HG02943 (cell line): ENCODE measurements at regions not wholly inside any gene's neighbourhood (a gene's known extent, or its start where the extent isn't known, plus 50 kb on each side); places are given as distances from the start of the nearest gene placed in this dataset.
"Not testable (repeated sequence)": the region's sequence is repeated elsewhere in the genome, so short reads cannot be mapped to it uniquely, and the experiment has no call there.

Source experiments
- ATAC-seq: cut with Tn5 transposase; IDR thresholded peaks from one replicate; pipeline ENCODE4 v1.9.1; 2021; ENCODE audit warnings: mild to moderate bottlenecking, low read depth, moderate library complexity; ENCODE audit not compliant: unreplicated experiment

- ATAC-seq: no peak
These were observed 709.0 kb downstream of the USP25 start for GRCh38 chr21:16438761-16439160.

- ATAC-seq: no peak
These were observed 712.0 kb downstream of the USP25 start for GRCh38 chr21:16441789-16442188.

GRCh38 chr21:16454399-16454798 lies 724.6 kb downstream of the USP25 start:
- no peak for ATAC-seq

GRCh38 chr21:16455526-16455925 lies 725.7 kb downstream of the USP25 start:
- ATAC-seq: no peak

- ATAC-seq: no peak
These were observed 726.2 kb downstream of the USP25 start for GRCh38 chr21:16455978-16456377.

GRCh38 chr21:16457498-16457897 lies 727.7 kb downstream of the USP25 start:
- no peak for ATAC-seq

- ATAC-seq: no peak
These were observed 731.2 kb downstream of the USP25 start for GRCh38 chr21:16460936-16461335.

- not testable (repeated sequence) for ATAC-seq
These were observed 734.6 kb downstream of the USP25 start for GRCh38 chr21:16464211-16464889.

- no peak for ATAC-seq
These were observed 738.4 kb downstream of the USP25 start for GRCh38 chr21:16468184-16468583.

GRCh38 chr21:16473988-16474387 lies 744.2 kb downstream of the USP25 start:
- no peak for ATAC-seq

- no peak for ATAC-seq
These were observed 746.5 kb downstream of the USP25 start for GRCh38 chr21:16476056-16476825.

- ATAC-seq: no peak
These were observed 758.3 kb downstream of the USP25 start for GRCh38 chr21:16488042-16488441.

GRCh38 chr21:16492356-16492755 lies 762.6 kb downstream of the USP25 start:
- ATAC-seq: no peak

GRCh38 chr21:16492892-16493291 lies 763.1 kb downstream of the USP25 start:
- no peak for ATAC-seq

- no peak for ATAC-seq
These were observed 766.8 kb downstream of the USP25 start for GRCh38 chr21:16496609-16497008.

- ATAC-seq: no peak
These were observed 770.5 kb downstream of the USP25 start for GRCh38 chr21:16500271-16500670.

- ATAC-seq: no peak
These were observed 772.5 kb downstream of the USP25 start for GRCh38 chr21:16502273-16502672.

- no peak for ATAC-seq
These were observed 773.1 kb downstream of the USP25 start for GRCh38 chr21:16502897-16503296.

GRCh38 chr21:16504281-16504680 lies 774.5 kb downstream of the USP25 start:
- no peak for ATAC-seq

- no peak for ATAC-seq
These were observed 775.0 kb downstream of the USP25 start for GRCh38 chr21:16504766-16505165.

GRCh38 chr21:16509476-16509875 lies 779.7 kb downstream of the USP25 start:
- ATAC-seq: no peak

- ATAC-seq: no peak
These were observed 784.5 kb downstream of the USP25 start for GRCh38 chr21:16514316-16514715.
